ENCODE measurements at regions not wholly inside any gene's neighbourhood (a gene's known extent, or its start where the extent isn't known, plus 50 kb on each side); places are given as distances from the start of the nearest gene placed in this dataset.

- H2AFZ ChIP-seq = no peak overlapping the region
- no peaks in the 10 kb centered on the region for H3K9me2 ChIP-seq (ENCODE audit: insufficient read depth)
- TF ChIP-seq EZH2 (IDR thresholded peaks at IDR 0.05; ENCODE audit: insufficient read depth, poor library complexity, severe bottlenecking) = no peak
- no peak for TF ChIP-seq EZH2phosphoT487 (IDR thresholded peaks at IDR 0.05; ENCODE audit: insufficient read depth, low read depth)
- no peaks in the 10 kb centered on the region for H3K27me3 ChIP-seq (replicated peaks; ENCODE audit: insufficient read depth)
- in situ Hi-C loops (cut with MboI) = no loop called here
- H3K4me2 ChIP-seq (ENCODE audit: unreplicated experiment) = peak overlapping the region; percentile 31
- no peaks in the 10 kb centered on the region for H4K20me1 ChIP-seq (ENCODE audit: insufficient read depth)
- peak overlapping the region; percentile 77 for H3K27ac ChIP-seq
- H3K9me3 ChIP-seq (ENCODE audit: low read depth) = no peaks in the 10 kb centered on the region
- H3K36me3 ChIP-seq (ENCODE audit: low read depth) = no peaks in the 10 kb centered on the region
- peak overlapping the region; percentile 58; the same call in 1 of the 2 replicates for H3K9ac ChIP-seq
- H3K4me3 ChIP-seq = no peak overlapping the region
- 51% methylated on average over 3 of the region's 3 CpGs for WGBS, 2 experiments (ENCODE audit: low coverage in 1 of 2, low lambda C conversion rate in 2 of 2, missing lambda C conversion rate in 2 of 2)
- H3F3A ChIP-seq (ENCODE audit: insufficient read depth) = peaks cover 10% of the 10 kb centered on the region; the same call in 1 of the 2 replicates
- peak; percentile 65 for DNase-seq
- H3K79me2 ChIP-seq (ENCODE audit: insufficient read depth) = no peaks in the 10 kb centered on the region
- peaks cover 28% of the 10 kb centered on the region for H3K4me1 ChIP-seq (ENCODE audit: insufficient read depth)
Observed at GRCh38 chr3:152051501-152052404, 178.3 kb downstream of the SUCNR1 start.

- WGBS, 2 experiments (ENCODE audit: low coverage in 1 of 2, low lambda C conversion rate in 2 of 2, missing lambda C conversion rate in 2 of 2) = 93 to 100% methylated on average over 1 of the region's 1 CpG
- no peaks in the 10 kb centered on the region for H3K9me3 ChIP-seq (ENCODE audit: low read depth)
- no peaks in the 10 kb centered on the region for H4K20me1 ChIP-seq (ENCODE audit: insufficient read depth)
- H3K4me2 ChIP-seq (ENCODE audit: unreplicated experiment) = no peak overlapping the region
- H3K27ac ChIP-seq = no peak overlapping the region
- TF ChIP-seq EZH2 (IDR thresholded peaks at IDR 0.05; ENCODE audit: insufficient read depth, poor library complexity, severe bottlenecking) (no peak), EZH2phosphoT487 (IDR thresholded peaks at IDR 0.05; ENCODE audit: insufficient read depth, low read depth) (no peak)
- H3K79me2 ChIP-seq (ENCODE audit: insufficient read depth) = no peaks in the 10 kb centered on the region
- peaks cover 10% of the 10 kb centered on the region; the same call in 1 of the 2 replicates for H3F3A ChIP-seq (ENCODE audit: insufficient read depth)
- no peak overlapping the region for H3K4me3 ChIP-seq
- peaks cover 18% of the 10 kb centered on the region for H3K4me1 ChIP-seq (ENCODE audit: insufficient read depth)
- no peaks in the 10 kb centered on the region for H3K9me2 ChIP-seq (ENCODE audit: insufficient read depth)
- in situ Hi-C loops (cut with MboI) = no loop called here
- no peak overlapping the region for H2AFZ ChIP-seq
- no peaks in the 10 kb centered on the region for H3K36me3 ChIP-seq (ENCODE audit: low read depth)
- H3K27me3 ChIP-seq (replicated peaks; ENCODE audit: insufficient read depth) = no peaks in the 10 kb centered on the region
- no peak for DNase-seq
- H3K9ac ChIP-seq = no peak overlapping the region
Observed at GRCh38 chr3:152053866-152054265, 180.4 kb downstream of the SUCNR1 start.

- H3K79me2 ChIP-seq (ENCODE audit: insufficient read depth) = no peaks in the 10 kb centered on the region
- TF ChIP-seq EZH2 (IDR thresholded peaks at IDR 0.05; ENCODE audit: insufficient read depth, poor library complexity, severe bottlenecking) (no peak), EZH2phosphoT487 (IDR thresholded peaks at IDR 0.05; ENCODE audit: insufficient read depth, low read depth) (no peak)
- DNase-seq = no peak
- in situ Hi-C loops (cut with MboI) = no loop called here
- no peak overlapping the region for H3K27ac ChIP-seq
- no peak overlapping the region for H3K4me2 ChIP-seq (ENCODE audit: unreplicated experiment)
- no peak overlapping the region for H3K4me3 ChIP-seq
- 56 to 66% methylated on average over 3 of the region's 3 CpGs for WGBS, 2 experiments (ENCODE audit: low coverage in 1 of 2, low lambda C conversion rate in 2 of 2, missing lambda C conversion rate in 2 of 2)
- peaks cover 18% of the 10 kb centered on the region for H3K4me1 ChIP-seq (ENCODE audit: insufficient read depth)
- peaks cover 10% of the 10 kb centered on the region; the same call in 1 of the 2 replicates for H3F3A ChIP-seq (ENCODE audit: insufficient read depth)
- H4K20me1 ChIP-seq (ENCODE audit: insufficient read depth) = no peaks in the 10 kb centered on the region
- H3K9me3 ChIP-seq (ENCODE audit: low read depth) = no peaks in the 10 kb centered on the region
- H3K27me3 ChIP-seq (replicated peaks; ENCODE audit: insufficient read depth) = no peaks in the 10 kb centered on the region
- H3K36me3 ChIP-seq (ENCODE audit: low read depth) = no peaks in the 10 kb centered on the region
- H3K9ac ChIP-seq = no peak overlapping the region
- H2AFZ ChIP-seq = no peak overlapping the region
- H3K9me2 ChIP-seq (ENCODE audit: insufficient read depth) = no peaks in the 10 kb centered on the region
Observed at GRCh38 chr3:152054315-152054714, 180.9 kb downstream of the SUCNR1 start.

- H2AFZ ChIP-seq = no peak overlapping the region
- no peak overlapping the region for H3K4me3 ChIP-seq
- H3K27me3 ChIP-seq (replicated peaks; ENCODE audit: insufficient read depth) = no peaks in the 10 kb centered on the region
- TF ChIP-seq EZH2 (IDR thresholded peaks at IDR 0.05; ENCODE audit: insufficient read depth, poor library complexity, severe bottlenecking) (no peak), EZH2phosphoT487 (IDR thresholded peaks at IDR 0.05; ENCODE audit: insufficient read depth, low read depth) (no peak)
- H3F3A ChIP-seq (ENCODE audit: insufficient read depth) = peaks cover 7% of the 10 kb centered on the region; the same call in 1 of the 2 replicates
- no peaks in the 10 kb centered on the region for H3K36me3 ChIP-seq (ENCODE audit: low read depth)
- peaks cover 16% of the 10 kb centered on the region for H3K4me1 ChIP-seq (ENCODE audit: insufficient read depth)
- in situ Hi-C loops (cut with MboI) = no loop called here
- H3K79me2 ChIP-seq (ENCODE audit: insufficient read depth) = no peaks in the 10 kb centered on the region
- no peaks in the 10 kb centered on the region for H4K20me1 ChIP-seq (ENCODE audit: insufficient read depth)
- H3K4me2 ChIP-seq (ENCODE audit: unreplicated experiment) = no peak overlapping the region
- 88% methylated on average over 3 of the region's 3 CpGs for WGBS, 2 experiments (ENCODE audit: low coverage in 1 of 2, low lambda C conversion rate in 2 of 2, missing lambda C conversion rate in 2 of 2)
- H3K9ac ChIP-seq = no peak overlapping the region
- H3K9me3 ChIP-seq (ENCODE audit: low read depth) = no peaks in the 10 kb centered on the region
- H3K9me2 ChIP-seq (ENCODE audit: insufficient read depth) = no peaks in the 10 kb centered on the region
- no peak overlapping the region for H3K27ac ChIP-seq
- DNase-seq = no peak
Observed at GRCh38 chr3:152056073-152056472, 182.6 kb downstream of the SUCNR1 start.

Data from GM23248 (cell line).